Midbrain (tissue), 1 donor: ENCODE measurements at regions not wholly inside any gene's neighbourhood (a gene's known extent, or its start where the extent isn't known, plus 50 kb on each side); places are given as distances from the start of the nearest gene placed in this dataset.
"Not testable (repeated sequence)": the region's sequence is repeated elsewhere in the genome, so short reads cannot be mapped to it uniquely, and the experiment has no call there.

ENCODE experiments used
- DNase-seq: peaks from one replicate; lab custom pipeline; 2025; lab: John Stamatoyannopoulos, UW

DNA sequence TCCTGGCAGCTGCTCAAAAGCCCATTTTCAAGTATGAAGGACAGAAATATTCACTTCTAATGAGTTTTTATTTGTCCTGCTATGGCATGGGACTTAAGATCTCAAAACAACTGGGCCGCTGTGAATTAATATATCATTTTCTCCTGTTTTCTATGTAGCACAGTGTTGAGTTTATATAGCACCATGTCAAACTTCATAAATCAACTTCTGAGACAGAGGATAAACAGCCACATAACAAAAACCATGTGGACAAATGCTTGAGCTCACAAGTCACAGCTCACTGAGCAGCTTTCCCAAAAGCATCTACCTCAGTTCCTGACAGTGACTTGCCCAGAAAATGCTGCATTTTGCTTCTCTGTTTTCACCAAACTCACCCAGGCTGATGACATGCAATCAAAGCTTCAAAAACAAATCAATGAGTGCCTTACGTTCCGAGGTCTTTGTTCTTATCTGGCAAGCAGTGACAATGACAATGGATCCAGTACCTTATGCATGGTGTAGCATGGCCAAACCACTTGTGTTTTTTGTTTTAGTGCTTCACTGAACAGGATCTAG lies 722.6 kb downstream of the LRRIQ3 start:
- no peak for DNase-seq

DNA sequence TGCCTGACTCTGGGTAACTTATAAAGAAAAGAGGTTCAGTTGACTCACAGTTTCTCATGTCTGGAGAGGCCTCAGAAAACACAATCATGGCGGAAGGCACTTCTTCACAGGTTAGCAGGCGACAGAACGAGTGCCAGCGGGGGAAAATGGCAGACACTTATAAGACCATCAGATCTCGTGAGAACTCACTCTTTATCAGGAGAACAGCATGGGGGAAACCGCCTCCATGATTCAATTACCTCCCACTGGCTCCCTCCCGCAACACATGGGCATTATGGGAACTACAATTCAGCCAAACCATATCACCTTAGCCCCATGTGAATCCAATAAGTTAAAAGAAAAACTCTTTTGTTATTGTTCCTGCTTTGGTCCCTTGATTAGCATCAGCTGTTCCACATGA lies 725.2 kb downstream of the LRRIQ3 start:
- DNase-seq = no peak

DNA sequence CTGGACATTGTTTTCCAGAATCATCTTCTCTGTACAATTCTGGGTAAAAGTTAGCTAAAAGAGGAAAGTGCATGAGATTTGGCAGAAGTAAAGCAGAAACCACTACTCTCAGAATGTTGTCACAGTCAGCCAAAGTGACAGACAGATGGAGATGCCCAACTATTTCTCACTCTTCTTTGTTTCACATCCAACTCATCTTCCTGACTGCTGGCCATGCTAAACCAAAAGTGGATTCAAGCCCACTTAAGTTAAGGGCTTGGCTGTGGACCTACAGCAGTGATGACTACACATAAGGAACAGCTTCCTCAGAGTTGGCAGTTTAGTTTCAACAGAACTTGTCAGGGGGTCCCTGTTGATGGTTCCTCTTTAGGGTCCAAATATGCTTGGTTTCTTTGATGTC lies 730.2 kb downstream of the LRRIQ3 start:
- no peak for DNase-seq

DNA sequence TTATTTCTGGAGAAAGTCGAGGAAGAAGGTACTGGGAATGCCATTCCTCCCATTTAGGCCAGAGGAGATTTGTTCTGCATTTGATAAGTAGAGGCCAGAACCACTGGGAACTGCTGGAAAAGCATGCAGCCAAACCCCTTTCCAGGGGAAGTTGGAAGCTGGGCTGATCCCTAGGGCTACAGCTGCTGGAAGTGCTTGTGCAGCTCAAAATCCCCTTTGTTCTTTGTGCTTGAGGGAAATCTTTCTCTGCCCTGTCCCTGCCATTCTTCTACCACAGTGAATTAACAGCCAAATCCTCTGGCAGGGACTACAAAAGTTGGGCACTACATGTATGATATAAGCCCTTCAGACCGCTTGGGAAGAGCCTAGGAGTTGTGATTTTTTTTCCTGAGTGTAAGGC lies 734.1 kb downstream of the LRRIQ3 start:
- DNase-seq = no peak

- no peak for DNase-seq
Measured at GRCh38 chr1:73452522-73452921, 745.5 kb downstream of the LRRIQ3 start.

- not testable (repeated sequence) for DNase-seq
Measured at GRCh38 chr1:73450668-73451067, 747.3 kb downstream of the LRRIQ3 start.

DNA sequence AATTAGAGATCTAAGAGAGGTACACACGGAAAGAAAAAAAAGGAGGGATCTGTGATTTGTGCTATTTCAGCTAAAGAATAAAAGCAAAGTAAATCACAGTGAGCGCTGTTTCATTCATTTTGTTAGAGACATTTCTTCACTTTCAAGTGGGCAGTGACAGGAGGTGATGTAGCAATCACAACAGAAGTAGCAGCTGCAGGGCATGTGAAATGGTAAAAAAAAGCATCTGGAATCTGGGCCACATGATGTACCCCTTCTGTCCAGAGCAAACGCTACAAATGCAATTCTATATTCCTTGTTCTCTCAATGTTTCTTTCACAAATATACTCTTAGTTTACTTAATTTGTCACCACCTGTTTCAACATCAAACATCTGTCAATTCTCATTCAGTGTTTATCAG lies 786.5 kb downstream of the LRRIQ3 start:
- DNase-seq = no peak

- DNase-seq = no peak
Measured at GRCh38 chr1:73401666-73402065, 796.3 kb downstream of the LRRIQ3 start.

DNA sequence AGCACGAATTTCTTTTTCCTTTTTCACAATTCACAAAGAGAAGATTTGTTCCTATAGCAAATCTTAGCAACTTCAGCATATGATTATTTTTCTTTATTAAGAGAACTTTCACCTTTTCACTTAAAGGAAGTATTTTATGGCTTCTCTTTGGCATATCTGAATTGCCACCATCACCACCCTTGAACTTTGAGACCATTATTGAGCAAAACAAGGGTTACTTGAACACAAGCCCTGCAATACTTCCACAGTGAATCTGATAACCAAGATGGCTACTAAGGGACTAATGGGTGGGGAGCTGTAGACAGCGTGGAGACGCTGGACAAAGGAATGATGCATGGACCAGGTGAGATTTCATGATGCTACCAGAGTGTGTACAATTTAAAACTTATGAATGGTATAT lies 815.0 kb downstream of the LRRIQ3 start:
- no peak for DNase-seq

DNA sequence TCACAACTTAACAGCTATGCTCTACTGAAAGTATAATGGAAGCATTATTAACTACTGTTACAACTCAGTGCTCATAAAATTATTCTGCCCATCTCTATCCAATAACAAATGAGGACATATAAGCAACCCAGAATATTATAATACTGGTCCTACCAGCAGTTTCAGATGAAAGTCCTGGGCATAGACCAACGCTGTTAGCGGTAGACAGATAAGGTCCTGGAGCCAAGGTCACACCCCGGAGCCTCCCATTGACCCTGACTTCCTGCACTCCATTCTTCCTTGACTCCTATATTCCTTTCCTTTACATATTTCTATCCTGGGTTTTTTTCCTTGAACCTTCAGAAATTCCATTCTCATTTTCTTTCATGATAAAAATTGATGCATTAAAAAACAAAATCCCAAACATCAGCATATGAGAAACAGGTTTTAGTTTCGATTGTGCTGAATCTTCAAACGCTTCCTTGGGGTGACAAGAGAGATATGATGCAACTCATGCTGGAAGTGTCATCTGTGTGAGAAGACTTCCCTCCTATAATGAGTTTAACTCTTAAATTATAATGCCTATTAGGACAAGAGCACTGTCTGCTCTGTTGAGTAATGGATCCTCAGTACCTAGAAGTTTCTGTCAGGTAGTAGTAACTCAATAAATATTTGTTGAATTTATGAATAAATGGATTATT lies 831.1 kb downstream of the LRRIQ3 start:
- DNase-seq = no peak

DNA sequence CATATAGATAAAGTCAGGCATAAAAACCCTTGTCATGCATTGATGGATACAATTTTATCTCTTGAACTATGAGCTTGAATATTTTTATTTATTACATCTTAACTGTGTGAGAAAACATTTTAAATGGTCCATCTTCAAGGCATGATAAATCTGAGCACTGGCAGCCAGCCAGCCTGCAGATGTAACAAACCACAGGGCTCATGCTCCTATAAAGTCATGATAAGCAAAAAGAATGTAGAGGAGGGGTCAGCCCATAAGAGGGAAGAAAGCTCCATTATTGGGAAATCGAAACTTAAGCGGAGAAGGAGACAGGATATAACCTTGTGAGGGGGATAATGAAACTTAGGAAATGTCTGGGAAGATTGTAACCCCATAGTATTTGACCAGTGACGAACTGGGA lies 839.0 kb downstream of the LRRIQ3 start:
- no peak for DNase-seq

DNA sequence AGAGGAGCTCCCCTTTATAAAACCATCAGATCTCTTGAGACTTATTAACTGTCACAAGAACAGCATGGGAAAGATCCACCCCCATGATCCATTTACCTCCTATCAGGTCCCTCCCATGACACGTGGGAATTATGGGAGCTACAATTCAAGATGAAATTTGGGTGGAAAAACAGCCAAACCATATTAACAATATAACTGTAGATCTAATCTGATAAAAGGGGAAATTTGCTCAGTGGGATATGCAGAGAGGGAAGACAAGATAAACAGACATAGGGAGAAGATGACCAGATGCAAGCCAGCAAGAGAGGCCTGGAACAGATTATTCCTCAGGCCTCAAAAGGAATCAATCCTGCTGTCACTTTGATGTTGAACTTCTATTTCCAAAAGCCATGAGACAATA lies 841.5 kb downstream of the LRRIQ3 start:
- no peak for DNase-seq

- no peak for DNase-seq
Measured at GRCh38 chr1:73343947-73344346, 854.0 kb downstream of the LRRIQ3 start.

- no peak for DNase-seq
Measured at GRCh38 chr1:73333847-73334503, 864.0 kb downstream of the LRRIQ3 start.

GRCh38 chr1:73331726-73332125 lies 866.2 kb downstream of the LRRIQ3 start:
- DNase-seq = no peak

DNA sequence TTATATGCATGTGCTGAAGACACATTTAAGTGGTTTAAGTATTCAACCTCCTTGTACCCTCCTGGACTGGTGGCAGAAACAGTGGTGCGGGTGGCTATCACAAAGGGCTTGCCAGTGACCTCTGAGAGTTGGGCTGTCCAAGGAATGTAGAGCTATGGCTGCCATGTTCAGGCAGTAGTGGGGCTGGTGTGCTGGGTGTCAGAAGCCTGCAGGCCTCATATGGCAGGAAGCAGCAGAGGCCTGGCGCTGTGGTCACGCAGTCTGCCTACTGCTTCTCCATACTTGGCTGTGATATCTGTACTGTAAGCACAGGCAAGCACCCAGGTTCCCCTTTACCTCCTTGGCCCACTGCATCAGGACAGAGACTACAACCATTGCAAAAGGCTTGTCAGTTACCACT lies 870.0 kb downstream of the LRRIQ3 start:
- no peak for DNase-seq

DNA sequence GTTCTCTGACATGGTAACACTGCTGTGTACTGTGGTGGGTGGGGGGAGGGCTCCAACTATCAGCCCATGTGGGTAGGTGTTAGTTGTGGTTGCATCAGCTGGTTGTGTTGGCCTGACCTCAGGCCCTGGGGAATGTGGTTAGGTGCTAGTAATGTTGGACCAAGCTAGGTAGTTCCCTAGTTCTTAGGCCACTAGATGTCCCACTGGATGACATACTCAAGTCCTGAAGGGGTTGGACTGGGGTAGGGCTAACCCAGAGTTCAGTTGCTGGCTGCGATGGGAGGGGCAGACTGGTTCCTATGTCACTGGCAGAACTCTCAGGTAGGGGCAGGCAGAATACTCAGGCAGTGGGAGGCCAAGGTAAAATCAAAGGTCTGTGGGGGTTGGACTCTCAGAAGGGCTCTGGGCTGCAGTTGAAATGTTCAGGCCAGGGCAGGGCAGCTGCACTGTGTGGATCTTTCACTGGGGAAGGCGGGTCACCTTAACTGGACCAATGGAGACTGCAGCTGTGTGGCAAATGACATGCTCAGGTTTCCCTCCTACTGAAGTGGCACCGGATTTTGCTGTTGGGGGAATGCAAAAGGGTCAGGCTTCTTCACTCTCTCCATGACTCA lies 870.7 kb downstream of the LRRIQ3 start:
- DNase-seq = no peak

DNA sequence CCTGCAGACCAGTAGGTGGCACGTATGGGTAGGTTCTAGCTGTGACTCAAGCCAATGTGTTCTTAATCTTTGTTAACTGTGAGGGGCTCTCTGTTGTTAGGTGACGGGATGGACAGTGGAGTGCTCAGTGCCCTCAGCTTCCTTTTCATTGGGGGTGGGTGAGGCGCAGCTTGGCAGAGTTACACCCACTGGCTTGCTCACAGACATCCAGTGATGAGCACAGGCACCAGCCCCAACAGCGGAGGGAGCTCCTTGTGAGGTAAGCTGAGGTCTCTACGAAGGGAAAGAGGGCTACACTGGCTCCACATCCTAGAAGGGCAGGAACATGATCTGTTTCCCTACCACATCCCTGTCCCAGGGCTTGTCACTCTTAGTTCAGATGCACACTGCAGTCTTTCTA lies 871.3 kb downstream of the LRRIQ3 start:
- no peak for DNase-seq

- DNase-seq = no peak
Measured at GRCh38 chr1:73310797-73311381, 887.1 kb downstream of the LRRIQ3 start.

GRCh38 chr1:73306899-73307555 lies 890.9 kb downstream of the LRRIQ3 start:
- DNase-seq = no peak

- DNase-seq = no peak
Measured at GRCh38 chr1:73273886-73274285, 924.1 kb downstream of the LRRIQ3 start.

- not testable (repeated sequence) for DNase-seq
Measured at GRCh38 chr1:73245196-73245595, 952.8 kb downstream of the LRRIQ3 start.
